ENCODE measurements at regions not wholly inside any gene's neighbourhood (a gene's known extent, or its start where the extent isn't known, plus 50 kb on each side); places are given as distances from the start of the nearest gene placed in this dataset.

GRCh38 chr11:80214413-80214812, 773.6 kb upstream of the TENM4 start:
- DNase-seq (ENCODE audit: low read depth) = no peak

- DNase-seq (ENCODE audit: low read depth) = no peak
Observed at GRCh38 chr11:80211673-80212072, 770.8 kb upstream of the TENM4 start.

GRCh38 chr11:80204021-80204420, 763.2 kb upstream of the TENM4 start:
- DNase-seq (ENCODE audit: low read depth) = no peak

GRCh38 chr11:80196932-80197554, 756.2 kb upstream of the TENM4 start:
- DNase-seq (ENCODE audit: low read depth) = no peak

- DNase-seq (ENCODE audit: low read depth) = no peak
Observed at GRCh38 chr11:80196041-80196440, 755.2 kb upstream of the TENM4 start.

GRCh38 chr11:80194625-80195024, 753.8 kb upstream of the TENM4 start:
- no peak for DNase-seq (ENCODE audit: low read depth)

GRCh38 chr11:80194016-80194415, 753.2 kb upstream of the TENM4 start:
- no peak for DNase-seq (ENCODE audit: low read depth)

GRCh38 chr11:80188076-80188627, 747.3 kb upstream of the TENM4 start:
- no peak for DNase-seq (ENCODE audit: low read depth)

- DNase-seq (ENCODE audit: low read depth) = no peak
Observed at GRCh38 chr11:80186692-80187091, 745.9 kb upstream of the TENM4 start.

GRCh38 chr11:80182901-80183300, 742.1 kb upstream of the TENM4 start:
- no peak for DNase-seq (ENCODE audit: low read depth)

GRCh38 chr11:80173371-80174136, 732.7 kb upstream of the TENM4 start:
- no peak for DNase-seq (ENCODE audit: low read depth)

GRCh38 chr11:80168796-80169195, 728.0 kb upstream of the TENM4 start:
- DNase-seq (ENCODE audit: low read depth) = no peak

GRCh38 chr11:80167766-80168165, 726.9 kb upstream of the TENM4 start:
- DNase-seq (ENCODE audit: low read depth) = no peak

- no peak for DNase-seq (ENCODE audit: low read depth)
Observed at GRCh38 chr11:80165744-80166143, 724.9 kb upstream of the TENM4 start.

- DNase-seq (ENCODE audit: low read depth) = no peak
Observed at GRCh38 chr11:80163441-80163840, 722.6 kb upstream of the TENM4 start.

GRCh38 chr11:80163011-80163410, 722.2 kb upstream of the TENM4 start:
- DNase-seq (ENCODE audit: low read depth) = no peak

- no peak for DNase-seq (ENCODE audit: low read depth)
Observed at GRCh38 chr11:80162387-80162786, 721.6 kb upstream of the TENM4 start.

GRCh38 chr11:80157447-80157846, 716.6 kb upstream of the TENM4 start:
- DNase-seq (ENCODE audit: low read depth) = no peak

- DNase-seq (ENCODE audit: low read depth) = no peak
Observed at GRCh38 chr11:80156062-80156461, 715.2 kb upstream of the TENM4 start.

- no peak for DNase-seq (ENCODE audit: low read depth)
Observed at GRCh38 chr11:80155412-80156017, 714.7 kb upstream of the TENM4 start.

- DNase-seq (ENCODE audit: low read depth) = no peak
Observed at GRCh38 chr11:80146232-80146631, 705.4 kb upstream of the TENM4 start.

- no peak for DNase-seq (ENCODE audit: low read depth)
Observed at GRCh38 chr11:80144897-80145594, 704.2 kb upstream of the TENM4 start.

Measured in CMK (cell line).